Activated B cell treated with CpG ODN at 0.5 μM for 24 hours (primary cell): ENCODE measurements at regions not wholly inside any gene's neighbourhood (a gene's known extent, or its start where the extent isn't known, plus 50 kb on each side); places are given as distances from the start of the nearest gene placed in this dataset.

Experiments used
- ATAC-seq: fragments of 200-7000 bp; cut with Tn5 transposase; one replicate; pipeline ENCODE4 v1.10.0; 2021; ENCODE audit warnings: low read depth, mild to moderate bottlenecking, moderate library complexity
- CTCF ChIA-PET: fragments of 350-600 bp; sonication (Branson Sonifier 250); formaldehyde crosslinking; loops from one replicate; lab custom pipeline; 2021; ENCODE audit warnings: antibody characterized with exemption; lab: Charles Lee
- POLR2A ChIA-PET: fragments of 350-600 bp; sonication (Branson Sonifier 250); formaldehyde crosslinking; loops from one replicate; lab custom pipeline; 2021; ENCODE audit warnings: antibody characterized with exemption; lab: Charles Lee
- DNase-seq: peaks from one replicate; pipeline ENCODE4 v3.0.0; 2022
- H3K27ac Mint-ChIP-seq: one replicate; pipeline ENCODE4 v1.8.0; 2020; ENCODE audit warnings: mixed read lengths
- H3K27me3 Mint-ChIP-seq: one replicate; pipeline ENCODE4 v1.8.0; 2021; ENCODE audit warnings: mixed read lengths
- H3K36me3 Mint-ChIP-seq: one replicate; pipeline ENCODE4 v1.8.0; 2021; ENCODE audit warnings: low read depth, mixed read lengths
- H3K4me1 Mint-ChIP-seq: one replicate; pipeline ENCODE4 v1.8.0; 2021; ENCODE audit warnings: mixed read lengths
- H3K4me3 Mint-ChIP-seq: one replicate; pipeline ENCODE4 v1.8.0; 2020; ENCODE audit warnings: mild to moderate bottlenecking, mixed read lengths
- H3K9me3 Mint-ChIP-seq: one replicate; pipeline ENCODE4 v1.8.0; 2020; ENCODE audit warnings: mixed read lengths
- CTCF ChIP-seq: fragments of 200-600 bp; IDR thresholded peaks from one replicate; pipeline ENCODE4 v1.8.0; 2022; ENCODE audit warnings: antibody characterized with exemption, mild to moderate bottlenecking
- intact Hi-C: fragments of 100-400 bp; cut with micrococcal nuclease; formaldehyde crosslinking; loops from one replicate; pipeline ENCODE4 v1.15.1; 2024

- Mint-ChIP-seq H3K27ac (no peak overlapping the region), H3K9me3 (no peaks in the 10 kb centered on the region), H3K4me3 (peak overlapping the region; percentile 65), H3K36me3 (no peaks in the 10 kb centered on the region), H3K4me1 (peaks cover 11% of the 10 kb centered on the region), H3K27me3 (peaks cover 60% of the 10 kb centered on the region)
- ATAC-seq = peak; percentile 91
- TF ChIP-seq CTCF = peak; percentile 95
- CTCF ChIA-PET = interaction anchor here (0.6 to 2.0 kb wide), 8 partner anchors 9 to 444 kb away, joined by 3 to 27 read pairs (median 4); no protein-coding TSS in a partner anchor
- DNase-seq = peak; percentile 68
- POLR2A ChIA-PET = no interaction called here
- intact Hi-C loops = loop anchor here (1.0 to 5.0 kb wide), 4 partner anchors 159 to 639 kb away; no protein-coding TSS in a partner anchor
Observed at GRCh38 chr14:96741151-96741977, 55.8 kb upstream of the VRK1 start.

GRCh38 chr14:96744262-96744661 is 52.9 kb upstream of the VRK1 start:
- H3K36me3 Mint-ChIP-seq = no peaks in the 10 kb centered on the region
- DNase-seq (no peak), ATAC-seq (no peak)
- no peaks in the 10 kb centered on the region for H3K9me3 Mint-ChIP-seq
- CTCF ChIA-PET = no interaction called here
- TF ChIP-seq CTCF = no peak
- H3K4me1 Mint-ChIP-seq = peaks cover 8% of the 10 kb centered on the region
- intact Hi-C loops = loop anchor here (5.0 kb wide), 3 partner anchors 162 to 642 kb away; no protein-coding TSS in a partner anchor
- peaks cover 54% of the 10 kb centered on the region for H3K27me3 Mint-ChIP-seq
- POLR2A ChIA-PET = no interaction called here
- H3K27ac Mint-ChIP-seq = no peak overlapping the region
- H3K4me3 Mint-ChIP-seq = no peak overlapping the region

DNA sequence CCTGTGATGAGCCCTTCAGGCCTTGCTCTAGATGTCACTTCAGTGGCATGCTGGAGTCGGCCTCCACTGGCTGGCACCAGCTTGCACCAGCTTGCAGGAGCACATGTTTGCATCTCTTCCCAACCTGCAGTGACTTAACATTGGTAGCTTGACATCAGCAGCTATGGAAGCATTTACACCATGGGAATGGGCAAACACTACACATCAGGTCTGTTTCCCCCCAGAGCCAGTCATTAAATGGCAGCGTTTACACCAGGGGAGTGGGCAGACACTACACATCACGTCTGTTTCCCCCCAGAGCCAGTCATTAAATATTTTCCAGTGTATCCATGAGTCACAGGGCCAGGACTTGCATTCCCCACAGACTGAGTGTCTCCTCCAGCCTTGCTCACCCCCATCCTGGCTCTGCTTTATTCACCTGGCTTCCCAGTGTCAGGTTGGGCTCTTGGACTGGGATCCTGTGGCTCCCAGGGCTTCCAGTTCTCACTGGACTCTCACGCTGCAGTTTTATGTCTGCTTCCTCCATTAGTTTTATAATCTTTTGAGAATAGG is 51.6 kb upstream of the VRK1 start:
- H3K27me3 Mint-ChIP-seq = peaks cover 48% of the 10 kb centered on the region
- H3K4me1 Mint-ChIP-seq = peaks cover 8% of the 10 kb centered on the region
- no peaks in the 10 kb centered on the region for H3K9me3 Mint-ChIP-seq
- no peak overlapping the region for H3K4me3 Mint-ChIP-seq
- H3K36me3 Mint-ChIP-seq = no peaks in the 10 kb centered on the region
- CTCF ChIA-PET = no interaction called here
- POLR2A ChIA-PET = no interaction called here
- intact Hi-C loops = no loop called here
- DNase-seq (no peak), ATAC-seq (no peak)
- no peak for TF ChIP-seq CTCF
- H3K27ac Mint-ChIP-seq = no peak overlapping the region

DNA sequence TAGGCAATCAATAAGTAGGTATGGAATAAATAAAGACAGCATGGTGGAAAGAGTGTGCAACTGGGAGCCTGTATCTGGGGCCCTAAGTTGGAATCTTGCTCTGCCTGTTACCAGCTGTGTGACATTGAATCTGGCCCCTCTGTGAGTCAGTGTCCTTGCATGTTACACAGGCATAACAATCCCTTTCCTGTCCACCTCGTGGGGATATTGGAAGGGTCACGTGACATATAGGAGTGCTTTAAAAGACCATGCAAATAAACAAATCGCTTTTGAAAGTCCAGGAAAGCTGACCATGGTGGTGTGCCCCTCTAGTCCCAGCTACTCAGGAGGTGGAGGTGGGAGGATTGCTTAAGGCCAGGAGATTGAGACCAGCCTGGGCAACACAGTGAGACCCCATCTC is 51.1 kb upstream of the VRK1 start:
- no peak for DNase-seq
- no peak for TF ChIP-seq CTCF
- Mint-ChIP-seq H3K4me3 (no peak overlapping the region), H3K9me3 (no peaks in the 10 kb centered on the region), H3K4me1 (peaks cover 7% of the 10 kb centered on the region), H3K36me3 (no peaks in the 10 kb centered on the region), H3K27me3 (peaks cover 46% of the 10 kb centered on the region), H3K27ac (no peak overlapping the region)
- intact Hi-C loops = no loop called here
- POLR2A ChIA-PET = no interaction called here
- ATAC-seq = no peak
- CTCF ChIA-PET = no interaction called here

DNA sequence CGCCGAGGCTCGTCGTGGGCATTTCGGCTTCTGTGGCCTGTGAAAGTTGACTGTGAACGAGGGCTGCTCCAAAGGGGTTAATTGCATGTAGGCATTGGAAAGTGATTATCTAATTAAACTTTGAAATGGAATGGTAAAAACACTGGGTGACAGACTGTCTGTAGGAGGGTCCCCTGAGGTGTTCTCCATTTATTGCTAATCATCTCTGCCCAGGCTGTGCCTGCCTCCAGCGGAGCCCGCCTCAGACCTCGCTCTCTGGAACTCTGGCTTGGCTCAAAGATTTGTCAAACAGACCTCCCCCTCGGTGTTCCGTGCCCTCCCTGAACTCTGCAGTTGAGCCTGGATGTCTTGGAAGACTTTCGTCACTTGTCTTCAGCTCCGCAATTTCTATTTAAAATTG is 50.2 kb upstream of the VRK1 start:
- Mint-ChIP-seq H3K27ac (no peak overlapping the region), H3K36me3 (no peaks in the 10 kb centered on the region), H3K9me3 (no peaks in the 10 kb centered on the region), H3K4me1 (peaks cover 2% of the 10 kb centered on the region), H3K4me3 (no peak overlapping the region), H3K27me3 (peaks cover 43% of the 10 kb centered on the region)
- no peak for TF ChIP-seq CTCF
- intact Hi-C loops = no loop called here
- DNase-seq (no peak), ATAC-seq (no peak)
- POLR2A ChIA-PET = no interaction called here
- CTCF ChIA-PET = no interaction called here
